Stimulated activated CD4-positive, alpha-beta T cell treated with anti-CD3 and anti-CD28 coated beads, Interleukin-15, amount 100 ng/mL, for 24 hours (primary cell): ENCODE measurements at regions not wholly inside any gene's neighbourhood (a gene's known extent, or its start where the extent isn't known, plus 50 kb on each side); places are given as distances from the start of the nearest gene placed in this dataset.

Experiments
- DNase-seq: peaks from one replicate; pipeline ENCODE4 v3.0.0-alpha.2; 2020

DNA sequence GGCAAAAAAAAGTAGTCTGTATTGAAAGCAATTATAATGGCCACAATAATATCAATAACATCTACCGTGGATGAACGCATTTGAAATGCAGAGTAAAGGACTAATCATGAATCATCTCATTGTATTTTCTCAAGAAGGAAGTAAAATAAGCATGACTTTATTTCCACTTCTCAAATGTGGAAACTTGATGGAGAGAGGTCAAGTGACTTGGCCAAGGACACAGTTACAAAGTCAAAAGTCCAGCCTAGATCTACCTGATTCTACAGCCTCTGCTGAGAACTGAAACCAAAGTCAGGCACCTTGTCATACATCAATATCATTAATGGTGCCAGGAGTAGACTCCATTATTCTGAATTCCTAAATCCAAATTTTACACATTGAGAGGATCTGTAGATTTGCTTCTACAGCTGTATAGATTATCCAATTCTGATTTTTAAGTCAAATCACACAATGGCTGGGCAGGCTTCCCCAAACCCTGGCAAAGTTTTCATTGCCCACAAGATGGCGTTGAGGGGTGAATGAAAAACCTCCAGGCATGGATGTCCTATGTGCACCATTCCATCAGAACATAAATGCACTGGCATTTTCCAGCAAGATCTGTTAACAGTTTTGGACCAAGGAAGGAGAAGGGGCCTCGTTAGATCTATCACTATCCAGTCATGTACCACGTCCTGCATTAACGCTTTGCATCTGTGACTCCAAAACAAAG lies 423.1 kb downstream of the MAFB start:
- peak; percentile 2 for DNase-seq

DNA sequence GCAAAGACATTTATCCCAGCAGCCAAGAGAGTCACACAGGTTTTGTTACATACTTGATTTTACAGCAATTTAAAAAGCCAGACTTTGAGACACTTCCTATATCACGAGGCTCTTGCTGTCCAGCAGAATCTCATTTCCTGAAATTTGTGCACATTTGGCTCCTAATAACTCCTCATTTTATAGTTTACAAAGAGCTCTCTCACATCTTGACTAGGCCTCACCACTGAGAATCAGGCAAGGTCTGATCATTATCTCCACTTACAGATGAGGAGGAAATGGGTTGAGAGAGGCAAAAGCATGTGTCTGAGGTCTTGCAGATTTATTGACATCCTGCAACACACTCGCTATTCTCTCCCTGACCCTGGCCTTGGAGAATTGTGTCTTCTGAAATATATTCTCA lies 426.8 kb downstream of the MAFB start:
- no peak for DNase-seq

DNA sequence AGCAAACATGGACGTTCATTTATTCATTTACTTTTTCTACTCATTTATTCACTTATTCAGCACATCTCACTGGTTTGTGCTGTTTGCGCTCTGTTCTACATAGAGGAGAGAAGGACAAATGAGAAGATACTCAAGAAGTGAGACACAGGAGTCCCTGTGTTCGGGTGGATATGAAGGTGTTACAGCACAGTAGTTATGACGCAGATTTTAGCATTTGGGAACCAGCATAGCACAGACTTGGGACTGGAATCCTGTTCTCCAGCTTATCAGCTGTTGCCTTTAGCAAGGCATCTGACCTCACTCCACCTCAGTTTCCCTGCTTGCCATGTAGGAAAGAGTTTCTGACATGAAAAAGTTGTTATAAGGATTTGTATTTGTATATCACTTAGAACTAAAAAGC lies 430.1 kb downstream of the MAFB start:
- DNase-seq: no peak

DNA sequence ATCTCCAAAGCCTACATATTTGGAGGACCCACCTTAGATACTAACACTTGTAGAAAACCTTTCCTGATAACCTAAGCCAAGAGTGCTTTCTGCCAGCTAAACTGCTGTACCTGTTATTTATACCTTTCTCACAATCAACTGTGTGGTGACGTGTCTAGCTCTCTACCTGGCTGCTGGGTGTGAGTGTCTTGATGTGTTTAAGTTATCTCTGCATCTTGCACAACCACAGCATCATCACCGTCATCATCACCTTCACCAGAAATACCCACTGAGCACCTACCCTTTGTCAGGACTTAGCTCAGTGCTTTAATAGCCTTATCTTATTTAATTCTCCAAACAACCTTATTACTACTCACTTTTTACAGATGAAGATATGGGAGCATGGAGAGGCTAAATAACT lies 431.3 kb downstream of the MAFB start:
- DNase-seq: no peak

DNA sequence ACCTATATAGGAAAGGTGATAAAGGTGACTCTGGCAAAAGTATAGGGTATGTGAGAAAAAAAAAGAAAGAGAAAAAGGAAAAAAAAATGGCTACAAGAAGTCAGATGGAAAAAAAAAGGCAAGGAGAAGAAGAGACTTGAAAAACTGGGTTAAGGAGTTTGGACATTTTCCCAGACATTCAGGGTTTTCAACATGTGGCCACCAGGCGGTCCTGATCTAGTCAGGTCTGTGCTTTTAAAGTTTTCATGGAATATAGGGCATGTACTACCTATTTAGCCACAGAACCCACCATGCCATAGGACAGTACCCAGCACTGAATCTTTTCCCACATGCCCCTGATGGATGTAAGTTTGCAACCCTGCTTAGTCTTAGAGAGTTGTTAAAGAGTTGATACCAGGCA lies 433.7 kb downstream of the MAFB start:
- no peak for DNase-seq

DNA sequence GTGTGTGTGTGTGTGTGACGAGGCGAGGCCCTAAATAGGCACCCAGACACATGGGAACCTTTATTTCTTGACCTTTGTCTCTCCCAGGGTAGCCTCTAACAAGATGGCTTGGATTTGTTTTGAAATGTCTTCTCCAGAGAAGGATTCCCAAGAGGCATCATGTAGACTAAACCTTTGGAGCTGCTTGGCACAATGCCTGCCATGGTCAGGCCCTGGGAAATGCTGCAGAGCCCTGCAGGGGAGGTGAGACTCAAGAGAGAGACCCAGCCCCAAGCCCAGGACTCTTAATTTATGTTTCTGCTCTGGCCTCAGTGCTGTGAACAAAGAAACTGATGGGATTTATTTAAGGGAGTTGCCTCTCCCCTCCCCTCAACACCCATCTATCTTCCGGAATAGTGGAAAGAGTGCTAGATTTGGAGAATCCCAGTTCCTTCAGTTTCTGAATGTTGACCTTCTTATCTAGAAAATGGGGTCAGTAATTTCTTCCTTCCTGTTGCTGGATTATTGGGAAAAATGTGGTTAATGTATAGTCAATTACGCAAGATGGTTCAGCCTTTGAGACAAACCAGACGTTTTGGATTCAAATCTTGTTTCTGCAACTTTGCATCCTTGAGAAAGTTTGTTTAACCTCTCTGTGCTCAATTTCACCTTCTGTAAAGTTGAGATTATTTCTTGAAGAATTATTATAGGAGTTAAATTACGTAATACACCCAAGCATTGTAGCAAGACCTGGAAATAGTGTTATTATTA lies 434.8 kb downstream of the MAFB start:
- no peak for DNase-seq

DNA sequence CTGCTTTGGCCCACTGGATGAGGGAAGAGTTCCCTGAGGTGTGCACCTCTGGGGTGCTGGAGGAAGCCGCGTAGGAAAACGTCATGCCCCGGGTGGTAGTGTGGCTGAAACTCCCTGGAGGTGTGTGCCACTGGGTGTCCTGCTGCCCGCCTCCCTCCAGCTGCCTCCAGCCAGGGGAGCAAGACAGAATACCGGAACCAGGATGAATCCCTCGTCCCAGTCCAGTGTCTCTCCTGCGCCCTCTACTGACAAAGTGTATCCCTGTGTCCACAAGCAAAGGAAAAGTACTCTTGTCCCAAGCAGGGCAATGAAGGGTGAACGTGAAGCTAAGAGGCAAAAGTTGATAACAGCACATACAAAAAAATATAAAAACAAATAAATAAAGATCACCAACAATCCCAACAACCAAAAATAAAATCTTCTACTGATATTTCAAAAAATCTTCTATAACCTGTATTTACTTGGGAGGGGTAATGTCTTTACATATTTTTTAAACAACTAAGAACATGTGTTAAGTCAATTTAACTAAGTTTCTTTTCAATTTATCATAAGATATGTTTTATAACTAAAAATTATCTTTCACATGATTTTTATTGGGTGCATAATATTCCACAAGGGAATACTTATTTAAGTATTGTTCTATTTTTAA lies 437.6 kb downstream of the MAFB start:
- DNase-seq: peak; percentile 1

DNA sequence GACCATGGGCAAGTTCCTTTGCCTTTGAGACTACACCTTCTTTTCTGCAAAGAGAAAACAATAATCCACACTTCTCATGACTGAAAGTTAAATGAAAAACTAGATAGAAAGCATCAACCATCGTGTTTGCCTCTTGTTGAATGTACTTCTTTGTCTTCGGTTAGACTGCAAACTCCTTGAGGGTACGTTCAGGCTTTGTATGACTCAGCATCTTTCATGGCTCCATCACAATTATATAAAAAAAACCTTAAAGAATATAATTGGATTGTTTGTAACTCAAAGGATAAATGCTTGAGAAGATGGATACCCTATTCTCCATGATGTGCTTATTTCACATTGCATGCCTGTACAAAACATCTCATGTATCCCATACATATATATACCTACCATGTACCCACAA lies 439.2 kb downstream of the MAFB start:
- no peak for DNase-seq

DNA sequence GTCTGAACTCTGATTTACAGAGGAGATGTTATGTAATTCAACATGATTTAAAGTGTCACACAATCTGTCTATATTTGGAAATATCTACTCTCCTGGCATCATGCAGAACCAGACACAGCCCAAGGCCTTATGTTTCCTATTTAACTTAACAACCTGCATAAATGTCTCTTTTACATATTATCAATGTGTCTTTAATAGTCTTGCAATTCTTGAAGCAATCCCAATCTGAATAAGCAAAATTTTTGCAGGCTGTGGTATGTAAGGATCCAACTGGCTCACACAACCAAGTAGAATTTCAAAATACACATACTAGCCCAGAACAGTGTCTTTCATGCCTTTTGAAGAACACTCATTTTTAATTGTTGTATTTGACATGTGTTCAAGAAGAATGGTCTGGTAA lies 443.2 kb downstream of the MAFB start:
- no peak for DNase-seq

DNA sequence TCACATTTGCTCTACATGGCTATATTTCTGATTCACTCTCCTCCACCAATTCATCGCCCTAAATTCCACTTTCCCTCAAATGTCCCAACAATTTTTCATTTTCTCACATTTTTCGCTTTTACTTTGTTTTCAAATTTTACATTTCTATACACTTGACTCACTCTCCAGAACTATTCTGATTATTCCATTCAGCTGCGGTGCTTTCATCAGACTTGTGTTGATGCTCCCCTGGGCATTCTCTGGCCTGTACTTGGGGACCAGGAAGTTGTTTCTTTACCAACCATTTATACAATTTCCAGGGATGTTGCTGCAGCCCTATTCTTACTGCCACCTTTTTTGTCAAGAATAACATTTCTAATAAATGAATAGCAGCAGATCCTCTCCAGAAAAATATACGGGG lies 444.8 kb downstream of the MAFB start:
- DNase-seq: no peak

DNA sequence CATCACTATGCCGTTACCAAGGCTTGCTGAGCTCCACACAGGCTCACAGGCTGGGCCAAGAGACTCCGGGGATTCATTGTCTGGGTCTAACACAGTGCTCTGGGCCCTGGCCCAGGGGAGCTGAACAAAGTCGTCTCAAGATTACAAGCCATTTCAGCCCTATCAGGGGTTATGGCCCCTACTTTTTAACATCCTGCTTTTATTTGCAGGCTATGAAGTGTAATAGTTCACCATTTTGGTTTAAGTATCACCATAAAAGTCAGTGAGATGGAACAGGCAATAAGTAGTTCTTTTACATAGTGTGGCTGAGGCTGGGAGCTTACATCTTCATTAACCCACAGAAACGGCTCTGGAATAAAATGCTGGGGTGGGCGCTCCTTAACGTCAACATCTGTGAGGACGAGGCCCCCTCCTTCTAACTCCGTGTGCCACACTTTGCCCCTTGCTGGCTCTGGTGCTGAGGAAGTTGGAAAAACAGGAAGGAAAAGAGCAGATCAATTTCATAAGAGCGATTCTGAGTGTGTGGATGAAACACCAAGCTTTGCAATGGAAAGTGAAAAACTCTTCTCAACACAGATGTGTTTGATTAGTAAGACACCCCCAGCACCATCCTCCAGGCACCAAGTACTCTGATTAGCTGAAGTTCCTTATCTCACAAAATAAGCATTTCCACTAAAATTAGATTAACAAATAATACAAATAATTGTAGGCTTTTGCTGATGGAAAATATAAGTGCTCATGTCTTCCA lies 447.3 kb downstream of the MAFB start:
- no peak for DNase-seq

DNA sequence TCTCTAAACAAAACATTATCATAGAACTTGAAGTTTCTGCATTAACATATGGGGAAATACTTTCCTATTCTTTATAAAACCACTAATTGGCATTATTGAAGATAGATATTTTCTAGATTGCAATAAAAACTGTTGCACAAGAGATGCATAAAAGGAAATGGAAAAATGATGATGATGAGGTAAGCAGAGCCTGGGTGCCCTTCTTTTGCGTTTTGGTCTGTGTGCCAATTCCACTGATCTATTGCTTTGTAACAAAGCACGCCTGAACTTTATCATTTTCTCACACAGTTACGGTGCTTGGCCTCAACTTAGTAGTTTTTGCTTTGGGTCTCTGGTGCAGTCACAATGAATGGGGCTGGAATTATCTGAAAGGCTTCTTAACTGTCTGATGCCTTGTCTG lies 450.5 kb downstream of the MAFB start:
- DNase-seq: no peak

DNA sequence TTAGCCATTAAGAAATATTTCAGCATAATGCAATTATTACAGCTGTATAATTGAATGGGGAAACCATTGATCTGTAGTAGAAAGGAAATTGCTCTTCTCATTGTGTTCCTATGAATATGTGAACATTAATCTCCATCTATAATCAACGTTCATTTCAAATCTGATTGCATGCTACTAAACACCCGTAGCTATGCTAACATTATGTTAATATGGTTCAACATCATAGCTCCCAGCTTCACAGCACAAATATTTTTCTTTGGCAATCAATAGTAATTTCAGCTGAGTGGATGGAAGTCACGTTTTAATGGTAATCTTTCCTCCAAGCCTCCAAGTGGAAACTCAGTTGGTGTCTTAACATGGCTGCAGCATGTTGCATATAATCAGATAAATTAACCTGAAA lies 454.4 kb downstream of the MAFB start:
- DNase-seq: no peak

DNA sequence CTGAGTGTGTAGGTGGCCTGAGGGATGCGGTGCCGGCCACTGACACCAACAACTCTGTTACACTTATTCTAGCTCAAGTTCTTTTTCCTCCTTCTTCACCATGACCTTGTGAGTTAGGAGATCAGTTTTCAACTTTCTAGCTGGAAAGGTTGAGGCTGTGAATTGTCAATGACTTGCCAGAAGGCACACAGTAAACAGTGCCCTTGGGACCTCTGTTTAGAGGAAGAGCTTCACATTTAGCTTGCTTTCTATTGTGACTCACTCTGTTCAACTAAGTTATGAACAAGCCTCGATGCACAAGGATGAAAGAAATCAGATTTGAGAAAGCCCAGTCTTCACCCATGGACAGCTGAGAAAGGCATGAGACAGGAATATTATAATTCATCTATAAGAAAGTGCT lies 455.6 kb downstream of the MAFB start:
- no peak for DNase-seq

DNA sequence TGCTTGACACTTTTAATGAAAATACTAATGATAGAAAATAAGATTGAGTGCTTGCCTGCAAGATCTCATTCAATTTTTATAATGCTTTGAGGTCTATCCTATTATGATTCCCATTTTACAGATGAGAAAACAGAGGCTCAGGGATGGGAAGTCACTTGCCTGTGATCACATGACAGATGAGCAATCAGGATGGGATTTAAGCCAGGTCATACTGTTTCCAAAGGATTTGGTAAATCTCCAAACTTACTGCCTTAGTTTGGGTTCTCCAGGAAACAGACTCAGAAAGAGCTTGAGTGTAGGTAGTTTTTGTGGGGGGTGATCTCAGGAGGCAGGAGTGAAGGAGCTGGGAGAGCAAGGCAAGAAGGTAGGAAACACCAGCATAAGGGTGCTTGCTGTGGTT lies 456.3 kb downstream of the MAFB start:
- no peak for DNase-seq

DNA sequence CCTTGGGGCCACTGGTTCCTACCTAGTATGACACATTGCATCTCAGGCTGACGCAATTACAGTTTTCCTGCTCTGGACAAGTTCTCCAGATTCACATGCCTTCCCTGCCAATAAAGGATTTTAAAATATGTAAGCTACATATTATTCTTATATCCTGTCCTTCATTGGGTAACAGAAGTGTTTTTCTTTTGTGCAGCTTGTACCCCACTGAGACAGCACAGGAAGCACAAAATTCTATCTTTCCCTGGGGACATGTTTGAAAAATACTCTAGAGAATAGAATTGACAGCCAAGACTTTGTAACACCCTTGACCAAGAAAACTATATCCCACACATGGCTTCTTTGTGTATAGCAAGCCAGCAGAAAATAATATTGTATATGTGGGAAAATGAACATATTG lies 456.8 kb downstream of the MAFB start:
- DNase-seq: no peak

DNA sequence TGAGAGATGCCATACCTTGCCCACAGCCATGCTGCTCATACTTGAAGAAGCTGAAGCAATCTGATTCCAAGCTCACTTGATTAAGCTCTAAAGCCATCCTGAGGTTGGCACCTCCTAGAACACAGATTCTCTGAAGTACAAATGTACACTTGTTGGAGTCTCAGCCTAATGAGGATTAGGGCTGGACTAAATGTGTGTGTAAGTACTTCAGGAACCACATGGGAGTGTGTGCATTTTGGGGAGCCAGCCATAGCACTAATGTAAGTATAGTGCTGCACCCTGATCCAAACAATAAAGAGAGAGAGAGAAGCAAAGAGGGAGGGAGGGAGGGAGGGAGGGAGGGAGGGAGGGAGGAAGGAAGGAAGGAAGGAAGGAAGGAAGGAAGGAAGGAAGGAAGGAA lies 458.6 kb downstream of the MAFB start:
- no peak for DNase-seq

DNA sequence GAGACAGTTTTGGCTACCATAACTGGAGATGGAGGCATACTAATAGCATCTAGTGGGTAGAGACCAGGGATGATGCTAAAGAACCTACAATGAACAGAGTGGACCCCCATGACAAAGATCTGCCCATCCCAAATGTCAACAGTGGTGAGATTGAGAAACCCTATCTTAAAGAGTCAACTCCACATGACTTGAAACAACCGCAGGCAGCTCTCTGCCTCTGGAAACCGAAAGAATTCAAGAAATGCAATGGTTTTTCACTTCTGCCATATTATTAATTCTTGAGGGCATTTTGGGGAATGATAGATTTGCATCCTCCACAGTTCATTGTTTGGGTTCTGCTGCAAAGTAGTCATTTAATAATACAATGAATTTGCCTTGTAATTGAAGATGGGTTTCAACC lies 463.4 kb downstream of the MAFB start:
- no peak for DNase-seq

DNA sequence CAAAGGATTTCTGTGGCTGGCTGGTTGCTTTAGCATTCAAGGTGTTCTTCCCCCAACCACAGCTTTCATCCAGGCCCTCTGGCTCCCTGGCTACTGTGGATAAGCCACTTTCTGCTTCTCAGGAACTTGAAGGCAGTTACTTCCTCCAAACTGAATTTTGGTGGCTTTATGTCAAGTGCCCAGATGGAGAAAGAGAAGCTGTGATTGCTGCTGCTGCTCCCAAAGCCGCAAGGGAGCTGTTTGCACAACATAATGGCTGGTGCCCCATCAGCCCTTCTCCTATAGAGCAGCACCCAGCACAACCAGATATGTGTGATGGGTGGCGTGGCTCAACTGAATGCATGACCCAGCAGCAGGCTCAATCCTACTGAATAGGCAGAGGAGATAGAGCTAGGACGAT lies 465.2 kb downstream of the MAFB start:
- no peak for DNase-seq

DNA sequence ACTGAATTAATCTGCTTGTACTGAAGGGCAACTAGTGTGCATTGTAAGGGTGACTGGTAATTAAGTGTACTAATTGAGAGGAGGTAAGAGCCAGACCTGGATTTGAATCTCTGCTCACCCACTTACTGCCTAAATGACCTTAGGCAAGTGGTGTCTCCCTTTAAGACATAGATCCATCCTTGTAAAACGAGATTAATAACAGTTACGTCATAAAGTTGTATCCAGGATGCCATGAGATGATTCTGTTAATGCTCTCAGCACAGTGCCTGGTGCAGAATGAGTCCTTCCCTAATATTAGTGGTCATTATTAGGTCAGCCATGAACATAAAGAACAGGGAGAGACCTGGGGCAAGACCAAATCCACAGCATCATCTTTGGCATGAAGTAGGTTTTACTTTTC lies 470.1 kb downstream of the MAFB start:
- no peak for DNase-seq

DNA sequence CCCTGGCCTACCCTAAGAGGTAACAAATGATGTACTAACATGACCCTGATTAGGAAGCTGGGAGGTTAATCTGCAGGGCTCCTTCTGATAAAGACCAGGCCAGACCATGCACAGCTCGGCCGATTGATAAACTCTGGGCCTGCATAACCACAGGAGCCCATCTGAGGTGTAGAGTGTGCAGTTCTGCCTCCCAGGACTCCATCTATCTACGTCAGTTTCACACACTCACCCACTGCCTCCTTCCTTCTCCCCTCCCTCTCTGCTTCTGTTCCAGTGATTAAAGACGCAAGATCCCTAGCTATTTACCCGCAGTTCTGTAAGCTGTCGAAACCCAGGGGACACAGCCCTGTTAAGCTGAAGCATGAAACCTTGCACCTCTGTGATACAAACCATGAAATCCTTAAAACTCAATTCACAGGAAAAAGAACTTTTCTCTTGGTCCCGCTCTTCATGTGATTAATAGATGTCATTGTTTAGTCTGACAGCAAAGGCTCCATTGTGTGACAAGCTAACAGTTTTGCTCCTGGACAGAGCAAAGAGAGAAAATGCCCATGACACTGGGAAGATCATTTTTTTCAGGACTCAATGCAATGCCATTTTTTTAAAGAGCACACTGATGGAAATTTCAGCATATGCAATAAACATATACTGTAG lies 470.6 kb downstream of the MAFB start:
- DNase-seq: no peak

DNA sequence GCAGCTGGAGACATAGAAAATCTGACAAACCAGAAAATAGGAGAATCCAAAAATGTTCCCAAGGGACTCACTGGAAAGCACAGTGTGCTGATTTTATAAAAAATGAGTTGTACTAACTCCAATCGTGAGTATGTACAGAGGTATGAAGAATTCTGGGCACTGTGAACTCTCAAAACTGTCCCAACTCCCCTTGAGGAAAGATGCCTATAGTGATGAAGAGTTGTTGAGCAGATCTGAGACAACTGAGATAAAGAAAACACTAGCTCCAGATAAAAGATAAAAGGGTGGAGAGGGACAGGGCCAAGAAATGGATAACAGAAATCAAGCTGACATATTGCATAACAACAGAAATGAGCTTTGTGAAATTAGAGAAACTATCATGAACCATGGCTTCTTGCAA lies 481.4 kb downstream of the MAFB start:
- no peak for DNase-seq

DNA sequence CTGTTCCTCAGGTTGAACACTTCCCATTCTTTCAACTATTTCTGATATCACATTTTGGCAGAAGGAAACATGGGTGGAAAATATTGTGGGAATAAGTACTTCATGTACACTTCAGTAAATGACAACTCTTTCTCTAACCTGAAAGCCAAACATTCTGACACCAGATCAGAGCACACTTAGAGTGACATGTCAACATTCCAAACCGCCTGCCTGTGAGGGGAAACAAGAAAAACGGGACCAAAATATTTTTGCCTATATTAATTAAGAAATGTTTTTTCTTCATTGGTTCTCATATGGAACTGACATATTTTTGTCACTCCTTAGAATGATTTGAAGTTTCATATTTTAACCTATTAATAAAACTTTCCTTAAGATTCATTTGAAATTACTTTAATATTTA lies 483.1 kb downstream of the MAFB start:
- no peak for DNase-seq
